T-helper 17 cell (primary cell): ENCODE measurements at regions not wholly inside any gene's neighbourhood (a gene's known extent, or its start where the extent isn't known, plus 50 kb on each side); places are given as distances from the start of the nearest gene placed in this dataset.
"Not testable (repeated sequence)": the region's sequence is repeated elsewhere in the genome, so short reads cannot be mapped to it uniquely, and the experiment has no call there.

Source experiments
- ATAC-seq: fragments of 150-1000 bp; cut with Tn5 transposase; 2 replicates; pipeline ENCODE4 v1.10.0; 2021; ENCODE audit warnings: mild to moderate bottlenecking, moderate library complexity
- DNase-seq, 3 donors: peaks; one replicate each; pipeline versions ENCODE4 v3.0.0 to v3.0.0-alpha.2; 2020 to 2021
- H3K9me3 ChIP-seq: one replicate; pipeline ENCODE4 v1.7.0; 2013; ENCODE audit warnings: low read length, mild to moderate bottlenecking; ENCODE audit not compliant: control insufficient read depth, poor library complexity, severe bottlenecking
- H3K27ac Mint-ChIP-seq: one replicate; pipeline ENCODE4 v1.8.0; 2022; ENCODE audit warnings: mild to moderate bottlenecking, moderate library complexity, mixed read lengths
- H3K27me3 Mint-ChIP-seq: one replicate; pipeline ENCODE4 v1.8.0; 2022; ENCODE audit warnings: mixed read lengths
- H3K36me3 Mint-ChIP-seq: one replicate; pipeline ENCODE4 v1.8.0; 2022; ENCODE audit warnings: low read depth, mixed read lengths
- H3K4me1 Mint-ChIP-seq: one replicate; pipeline ENCODE4 v1.8.0; 2022; ENCODE audit warnings: mild to moderate bottlenecking, mixed read lengths
- H3K4me3 Mint-ChIP-seq: one replicate; pipeline ENCODE4 v1.8.0; 2022; ENCODE audit warnings: mild to moderate bottlenecking, moderate library complexity, mixed read lengths

GRCh38 chr12:8355531-8355930 is 100.2 kb upstream of the CLEC6A start:
- not testable (repeated sequence) for H3K36me3 Mint-ChIP-seq, DNase-seq, H3K27me3 Mint-ChIP-seq, H3K27ac Mint-ChIP-seq, ATAC-seq, H3K4me3 Mint-ChIP-seq, H3K9me3 ChIP-seq, H3K4me1 Mint-ChIP-seq

- peaks cover 20% of the 10 kb centered on the region for H3K27me3 Mint-ChIP-seq
- H3K4me3 Mint-ChIP-seq, H3K4me1 Mint-ChIP-seq: not testable (repeated sequence)
Observed at GRCh38 chr12:8373744-8374143, 82.0 kb upstream of the CLEC6A start.

GRCh38 chr12:8375122-8375521 is 80.6 kb upstream of the CLEC6A start:
- peaks cover 25% of the 10 kb centered on the region for H3K27me3 Mint-ChIP-seq
- DNase-seq, H3K36me3 Mint-ChIP-seq, H3K4me1 Mint-ChIP-seq, H3K4me3 Mint-ChIP-seq, ATAC-seq, H3K27ac Mint-ChIP-seq, H3K9me3 ChIP-seq: not testable (repeated sequence)

More at GRCh38 chr12:8373744-8374143, 82.0 kb upstream of the CLEC6A start:
- not testable (repeated sequence) for ATAC-seq, H3K36me3 Mint-ChIP-seq, H3K9me3 ChIP-seq, H3K27ac Mint-ChIP-seq, DNase-seq

DNA sequence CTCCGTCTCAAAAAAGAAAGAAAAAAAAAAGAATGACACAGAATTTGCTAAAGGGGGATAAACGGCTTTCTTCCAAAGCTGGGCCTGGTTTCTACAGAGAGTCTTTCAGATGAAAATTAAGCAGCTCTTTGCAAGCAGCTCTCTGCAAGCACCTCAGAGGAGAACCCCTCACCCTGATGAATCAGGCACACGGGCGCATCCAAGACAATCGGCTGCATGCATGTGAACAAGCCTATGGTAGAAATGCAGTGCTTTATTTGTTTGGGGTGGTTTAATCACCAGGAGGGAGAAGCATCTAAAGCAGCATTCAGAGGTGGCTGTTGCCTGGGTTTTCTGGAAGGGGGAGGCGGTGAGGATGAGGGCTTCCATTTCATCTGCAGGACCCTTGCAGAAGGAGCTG is 78.0 kb upstream of the CLEC6A start:
- H3K9me3 ChIP-seq, ATAC-seq, H3K36me3 Mint-ChIP-seq, DNase-seq, H3K4me3 Mint-ChIP-seq, H3K4me1 Mint-ChIP-seq, H3K27ac Mint-ChIP-seq: not testable (repeated sequence)
- peaks cover 11% of the 10 kb centered on the region for H3K27me3 Mint-ChIP-seq

DNA sequence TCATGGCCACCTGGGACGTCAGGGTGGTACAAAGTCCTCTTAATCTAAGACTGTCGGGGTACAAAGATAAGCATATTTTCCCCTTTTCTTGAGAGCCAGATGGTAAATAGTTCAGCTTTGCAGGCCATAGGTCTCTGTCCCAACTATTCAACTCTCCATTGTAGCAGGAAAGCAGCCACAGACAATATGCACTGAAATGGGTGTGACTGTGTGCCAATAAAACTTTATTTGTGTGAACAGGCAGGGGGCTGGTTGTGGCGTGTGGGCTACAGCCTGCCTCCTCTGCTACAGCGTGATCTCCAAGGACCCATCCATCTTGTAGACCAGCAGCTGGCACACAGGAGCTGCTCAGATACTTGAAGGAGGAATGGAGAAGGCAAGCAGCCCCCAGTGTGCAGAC is 73.2 kb upstream of the CLEC6A start:
- DNase-seq, H3K4me1 Mint-ChIP-seq, H3K27ac Mint-ChIP-seq, H3K9me3 ChIP-seq, ATAC-seq, H3K36me3 Mint-ChIP-seq, H3K4me3 Mint-ChIP-seq: not testable (repeated sequence)
- H3K27me3 Mint-ChIP-seq = peaks cover 15% of the 10 kb centered on the region

DNA sequence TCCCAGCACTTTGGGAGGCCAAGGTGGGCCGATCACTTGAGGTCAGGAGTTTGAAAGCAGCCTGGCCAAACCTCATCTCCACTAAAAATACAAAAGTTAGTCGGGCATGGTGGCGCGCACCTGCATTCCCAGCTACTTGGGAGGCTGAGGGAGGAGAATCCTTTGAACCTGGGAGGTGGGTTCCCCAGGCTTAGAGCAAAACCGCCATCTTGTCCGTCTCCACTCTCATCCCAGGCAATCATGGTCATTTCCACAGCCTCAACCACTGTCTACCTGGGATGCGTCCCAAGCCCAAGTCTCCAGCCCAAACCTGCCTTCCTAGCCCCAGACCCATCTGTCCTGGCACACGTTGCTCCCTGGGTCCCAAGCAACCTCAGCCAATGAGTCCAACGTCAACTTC is 71.1 kb upstream of the CLEC6A start:
- not testable (repeated sequence) for H3K4me3 Mint-ChIP-seq, H3K9me3 ChIP-seq, DNase-seq, H3K36me3 Mint-ChIP-seq, H3K27ac Mint-ChIP-seq, ATAC-seq, H3K4me1 Mint-ChIP-seq
- H3K27me3 Mint-ChIP-seq = peaks cover 17% of the 10 kb centered on the region

GRCh38 chr12:8385431-8385830 is 70.3 kb upstream of the CLEC6A start:
- not testable (repeated sequence) for H3K4me1 Mint-ChIP-seq, DNase-seq, H3K27ac Mint-ChIP-seq, H3K9me3 ChIP-seq, H3K4me3 Mint-ChIP-seq, H3K36me3 Mint-ChIP-seq, ATAC-seq
- peaks cover 17% of the 10 kb centered on the region for H3K27me3 Mint-ChIP-seq

DNA sequence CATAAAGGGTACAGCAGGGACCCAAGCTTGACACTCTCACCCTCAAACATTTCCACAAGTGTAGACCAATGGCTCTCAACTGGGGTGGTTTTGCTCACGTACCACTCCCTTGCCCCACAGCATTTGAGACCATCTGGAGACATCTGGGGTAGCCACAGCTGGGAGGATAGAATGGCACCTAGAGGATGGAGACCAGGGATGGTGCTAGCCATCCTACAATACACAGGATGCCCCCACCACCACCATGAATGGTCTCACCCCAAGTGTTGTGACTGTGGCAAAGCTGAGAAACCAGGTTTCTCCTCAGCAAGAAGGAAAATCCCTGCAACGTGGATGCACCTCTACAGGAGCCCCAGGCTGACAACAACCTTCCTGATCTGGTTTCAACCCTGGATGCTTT is 69.1 kb upstream of the CLEC6A start:
- DNase-seq, H3K4me1 Mint-ChIP-seq, H3K4me3 Mint-ChIP-seq, ATAC-seq, H3K9me3 ChIP-seq, H3K36me3 Mint-ChIP-seq, H3K27ac Mint-ChIP-seq: not testable (repeated sequence)
- peaks cover 17% of the 10 kb centered on the region for H3K27me3 Mint-ChIP-seq

DNA sequence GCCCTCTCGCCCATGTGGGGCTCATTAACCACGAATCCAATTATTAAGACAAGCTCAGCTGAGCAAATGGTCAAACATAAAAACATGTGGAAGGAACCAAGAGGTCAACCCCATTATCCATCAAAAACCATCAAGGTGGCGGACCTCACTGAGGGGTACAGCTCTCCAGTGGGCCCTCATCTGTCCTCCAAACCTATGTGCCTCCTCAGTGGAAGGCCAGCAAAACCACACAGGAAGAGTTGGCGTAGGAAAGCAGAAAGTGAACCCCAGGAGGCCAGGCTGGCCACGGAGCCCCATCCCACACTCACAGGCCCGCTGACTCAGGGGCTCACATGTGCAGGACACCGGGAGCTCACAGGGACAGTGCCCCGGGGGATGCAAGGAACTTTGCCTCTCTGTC is 66.5 kb upstream of the CLEC6A start:
- not testable (repeated sequence) for ATAC-seq, H3K4me1 Mint-ChIP-seq, DNase-seq, H3K9me3 ChIP-seq, H3K36me3 Mint-ChIP-seq
- H3K27ac Mint-ChIP-seq = peak overlapping the region; percentile 59
- H3K27me3 Mint-ChIP-seq = peaks cover 29% of the 10 kb centered on the region
- H3K4me3 Mint-ChIP-seq = peak overlapping the region; percentile 73

DNA sequence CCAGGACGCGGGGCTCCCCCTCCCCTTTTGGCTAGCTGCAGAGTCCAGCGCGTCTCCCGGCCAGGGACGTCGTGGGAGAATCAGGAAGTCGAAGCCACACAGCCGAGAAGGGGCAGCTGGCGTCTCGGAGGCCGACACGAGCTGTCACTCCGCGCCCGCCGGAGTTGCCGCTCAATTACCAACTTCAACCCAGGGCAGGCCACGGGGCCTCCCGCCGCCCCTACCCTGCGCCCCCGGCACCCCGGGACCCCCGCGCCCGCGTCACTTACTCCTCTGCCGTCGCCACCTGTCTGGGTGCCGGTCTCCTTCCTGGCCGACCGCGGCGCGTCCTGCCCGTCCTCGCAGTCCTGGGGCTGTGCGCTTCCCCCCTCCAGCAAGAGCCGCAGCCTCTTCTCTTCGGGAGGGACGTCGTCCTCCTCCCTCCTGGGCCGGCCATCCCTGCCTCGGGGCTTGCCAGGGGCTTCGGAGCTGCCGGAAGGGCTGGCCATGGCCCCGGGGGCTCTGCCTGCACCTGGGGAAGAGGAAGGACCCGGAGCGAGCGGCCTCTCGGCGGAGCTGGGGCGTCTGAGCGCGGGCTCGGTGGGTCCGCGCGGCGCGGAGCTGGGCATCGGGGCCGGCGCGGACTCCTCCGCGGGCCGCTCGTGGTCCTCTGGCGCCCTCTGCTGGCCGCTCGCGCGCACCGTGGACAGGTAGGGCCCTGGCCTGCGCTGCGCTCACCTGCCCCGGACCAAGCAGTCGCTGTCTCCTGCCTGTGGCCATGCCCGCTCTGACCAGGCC is 65.6 kb upstream of the CLEC6A start:
- peak in 2 of 3 donors; percentile 67 to 69 for DNase-seq
- ATAC-seq = peak; percentile 71
- H3K9me3 ChIP-seq, H3K4me1 Mint-ChIP-seq, H3K27ac Mint-ChIP-seq, H3K36me3 Mint-ChIP-seq: not testable (repeated sequence)
- Mint-ChIP-seq H3K4me3 (peak overlapping the region; percentile 79), H3K27me3 (peaks cover 24% of the 10 kb centered on the region)

GRCh38 chr12:8396225-8397071 is 59.3 kb upstream of the CLEC6A start:
- H3K27ac Mint-ChIP-seq, H3K36me3 Mint-ChIP-seq, H3K9me3 ChIP-seq, H3K4me1 Mint-ChIP-seq: not testable (repeated sequence)
- Mint-ChIP-seq H3K27me3 (peaks cover 34% of the 10 kb centered on the region), H3K4me3 (peak overlapping the region; percentile 63)
- ATAC-seq (peak; percentile 97), DNase-seq (peak; percentile 54 to 70 (median 62))

- not testable (repeated sequence) for H3K27ac Mint-ChIP-seq, H3K9me3 ChIP-seq, H3K36me3 Mint-ChIP-seq, H3K4me1 Mint-ChIP-seq, ATAC-seq, DNase-seq
- Mint-ChIP-seq H3K4me3 (peak overlapping the region; percentile 71), H3K27me3 (peaks cover 28% of the 10 kb centered on the region)
Observed at GRCh38 chr12:8397378-8397777, 58.4 kb upstream of the CLEC6A start.

- not testable (repeated sequence) for H3K9me3 ChIP-seq, H3K4me1 Mint-ChIP-seq, H3K27ac Mint-ChIP-seq, ATAC-seq, H3K36me3 Mint-ChIP-seq, H3K4me3 Mint-ChIP-seq, DNase-seq
- H3K27me3 Mint-ChIP-seq = peaks cover 21% of the 10 kb centered on the region
Observed at GRCh38 chr12:8399496-8400034, 56.2 kb upstream of the CLEC6A start.
